Fibroblast of lung (primary cell): ENCODE measurements at regions not wholly inside any gene's neighbourhood (a gene's known extent, or its start where the extent isn't known, plus 50 kb on each side); places are given as distances from the start of the nearest gene placed in this dataset.

Source experiments
- DNase-seq, 2 donors: peaks; one replicate each; pipeline versions ENCODE4 v3.0.0 to v3.0.0-alpha.2; 2010; ENCODE audit warnings: low read depth in 2 of 2
- H2AFZ ChIP-seq: 2 replicates; pipeline ENCODE4 v1.5.1; 2012; ENCODE audit warnings: low read length, control low read depth, inconsistent platforms
- H3K27ac ChIP-seq: 2 replicates; pipeline ENCODE4 v1.5.1; 2011; ENCODE audit warnings: low read length, control low read depth; ENCODE audit not compliant: insufficient read depth
- H3K27me3 ChIP-seq: 2 replicates; pipeline ENCODE4 v1.5.1; 2011; ENCODE audit warnings: mild to moderate bottlenecking, low read length; ENCODE audit not compliant: control insufficient read depth, insufficient read depth
- H3K36me3 ChIP-seq: 2 replicates; pipeline ENCODE4 v1.5.1; 2011; ENCODE audit warnings: low read length; ENCODE audit not compliant: control insufficient read depth, insufficient read depth
- H3K4me1 ChIP-seq: 2 replicates; pipeline ENCODE4 v1.5.1; 2011; ENCODE audit warnings: low read length; ENCODE audit not compliant: control insufficient read depth, insufficient read depth; ENCODE audit errors: extremely low read depth
- H3K4me2 ChIP-seq: 2 replicates; pipeline ENCODE4 v1.5.1; 2011; ENCODE audit warnings: low read length, control low read depth; ENCODE audit not compliant: insufficient read depth; ENCODE audit errors: extremely low read depth
- H3K4me3 ChIP-seq, 4 experiments: fragments of 200-600 bp in 1 of 4; sonication (generic) in 1 of 4; replicated peaks in 1 of 4; 2 replicates each; pipeline ENCODE4 v1.5.1; 2011 to 2016; ENCODE audit warnings: low read length in 4 of 4, low read depth in 3 of 4, mild to moderate bottlenecking in 3 of 4, control low read depth in 2 of 4, inconsistent platforms in 1 of 4, mixed read lengths in 1 of 4; ENCODE audit not compliant: insufficient read depth in 1 of 4; ENCODE audit errors: control extremely low read depth in 1 of 4
- H3K79me2 ChIP-seq: 2 replicates; pipeline ENCODE4 v1.5.1; 2012; ENCODE audit warnings: mild to moderate bottlenecking, low read length, inconsistent platforms; ENCODE audit not compliant: control insufficient read depth, insufficient read depth
- H3K9ac ChIP-seq: 2 replicates; pipeline ENCODE4 v1.5.1; 2011; ENCODE audit warnings: mild to moderate bottlenecking, low read length, control low read depth; ENCODE audit not compliant: insufficient read depth
- H3K9me3 ChIP-seq: 2 replicates; pipeline ENCODE4 v1.5.1; 2012; ENCODE audit warnings: low read depth, low read length; ENCODE audit not compliant: control insufficient read depth, insufficient read depth
- H4K20me1 ChIP-seq: 2 replicates; pipeline ENCODE4 v1.5.1; 2011; ENCODE audit warnings: low read length; ENCODE audit not compliant: control insufficient read depth, insufficient read depth; ENCODE audit errors: extremely low read depth
- EZH2 ChIP-seq: IDR thresholded peaks from 2 replicates; pipeline ENCODE4 v1.5.1; 2012; ENCODE audit warnings: low read length, control low read depth, mild to moderate bottlenecking; ENCODE audit errors: missing control alignments
- TF ChIP-seq, protein P1 (sequence below), 2 donors: IDR thresholded peaks in 1 of 2; conservative IDR thresholded peaks in 1 of 2; 1 replicate in 1 of 2; 2 replicates in 1 of 2; pipeline ENCODE4 v1.5.1; 2011 to 2012; ENCODE audit warnings: low read length in 2 of 2, control low read depth in 1 of 2, inconsistent platforms in 1 of 2, low read depth in 1 of 2, mild to moderate bottlenecking in 1 of 2

DNA sequence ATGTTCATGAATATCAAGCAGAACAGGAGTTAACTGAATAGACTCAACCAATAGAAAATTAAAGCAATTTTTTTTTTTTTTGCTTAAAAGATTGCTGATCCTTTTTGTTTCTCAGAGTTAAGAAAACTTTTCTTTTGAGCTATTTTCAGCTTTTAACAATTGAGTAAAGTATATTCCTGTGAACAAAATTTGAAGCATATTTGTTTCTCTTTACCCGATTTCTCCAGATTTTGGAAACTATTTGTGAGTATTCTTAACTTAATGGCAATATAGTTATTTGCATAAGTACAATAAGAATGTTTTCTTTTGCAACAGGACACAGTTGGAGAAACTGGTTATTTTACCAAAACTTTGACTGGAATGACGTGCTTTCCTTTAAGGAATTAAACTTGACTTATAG lies 53.4 kb upstream of the C15orf39 start:
- H4K20me1 ChIP-seq = no peaks in the 10 kb centered on the region
- peaks cover 2% of the 10 kb centered on the region for H3K4me1 ChIP-seq
- peak in 1 of 2 donors; percentile 28 for DNase-seq
- TF ChIP-seq, protein P1, sequence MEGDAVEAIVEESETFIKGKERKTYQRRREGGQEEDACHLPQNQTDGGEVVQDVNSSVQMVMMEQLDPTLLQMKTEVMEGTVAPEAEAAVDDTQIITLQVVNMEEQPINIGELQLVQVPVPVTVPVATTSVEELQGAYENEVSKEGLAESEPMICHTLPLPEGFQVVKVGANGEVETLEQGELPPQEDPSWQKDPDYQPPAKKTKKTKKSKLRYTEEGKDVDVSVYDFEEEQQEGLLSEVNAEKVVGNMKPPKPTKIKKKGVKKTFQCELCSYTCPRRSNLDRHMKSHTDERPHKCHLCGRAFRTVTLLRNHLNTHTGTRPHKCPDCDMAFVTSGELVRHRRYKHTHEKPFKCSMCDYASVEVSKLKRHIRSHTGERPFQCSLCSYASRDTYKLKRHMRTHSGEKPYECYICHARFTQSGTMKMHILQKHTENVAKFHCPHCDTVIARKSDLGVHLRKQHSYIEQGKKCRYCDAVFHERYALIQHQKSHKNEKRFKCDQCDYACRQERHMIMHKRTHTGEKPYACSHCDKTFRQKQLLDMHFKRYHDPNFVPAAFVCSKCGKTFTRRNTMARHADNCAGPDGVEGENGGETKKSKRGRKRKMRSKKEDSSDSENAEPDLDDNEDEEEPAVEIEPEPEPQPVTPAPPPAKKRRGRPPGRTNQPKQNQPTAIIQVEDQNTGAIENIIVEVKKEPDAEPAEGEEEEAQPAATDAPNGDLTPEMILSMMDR (conservative IDR thresholded peaks at IDR 0.05 in 1 of 2, IDR thresholded peaks at IDR 0.05 in 1 of 2; ENCODE audit: low read depth in 1 of 2, low read length in 2 of 2) = no peak
- no peak for TF ChIP-seq EZH2
- H3K4me2 ChIP-seq = no peak overlapping the region
- H3K4me3 ChIP-seq = no peak overlapping the region
- no peaks in the 10 kb centered on the region for H3K36me3 ChIP-seq
- H3K79me2 ChIP-seq = no peaks in the 10 kb centered on the region
- H2AFZ ChIP-seq = no peak overlapping the region
- H3K9ac ChIP-seq = no peak overlapping the region
- no peaks in the 10 kb centered on the region for H3K27me3 ChIP-seq
- H3K9me3 ChIP-seq = peaks cover 2% of the 10 kb centered on the region
- no peak overlapping the region for H3K27ac ChIP-seq

- H3K27ac ChIP-seq = peak overlapping the region; percentile 23
- no peak overlapping the region for H2AFZ ChIP-seq
- DNase-seq = peak; percentile 51 to 52
- TF ChIP-seq, protein P1 (conservative IDR thresholded peaks at IDR 0.05 in 1 of 2, IDR thresholded peaks at IDR 0.05 in 1 of 2; ENCODE audit: low read depth in 1 of 2, low read length in 2 of 2) = no peak
- TF ChIP-seq EZH2 = no peak
- no peak overlapping the region for H3K9ac ChIP-seq
- no peaks in the 10 kb centered on the region for H3K79me2 ChIP-seq
- H3K4me2 ChIP-seq = no peak overlapping the region
- no peak overlapping the region for H3K4me3 ChIP-seq
- no peaks in the 10 kb centered on the region for H3K36me3 ChIP-seq
- no peaks in the 10 kb centered on the region for H3K9me3 ChIP-seq
- H4K20me1 ChIP-seq = no peaks in the 10 kb centered on the region
- H3K4me1 ChIP-seq = peaks cover 2% of the 10 kb centered on the region
- H3K27me3 ChIP-seq = no peaks in the 10 kb centered on the region
Observed at GRCh38 chr15:75149867-75150709, 51.6 kb upstream of the C15orf39 start.

- no peak overlapping the region for H3K4me2 ChIP-seq
- H4K20me1 ChIP-seq = no peaks in the 10 kb centered on the region
- DNase-seq = no peak
- no peaks in the 10 kb centered on the region for H3K9me3 ChIP-seq
- H3K4me1 ChIP-seq = peaks cover 2% of the 10 kb centered on the region
- H3K4me3 ChIP-seq = no peak overlapping the region
- H3K36me3 ChIP-seq = no peaks in the 10 kb centered on the region
- TF ChIP-seq, protein P1 (conservative IDR thresholded peaks at IDR 0.05 in 1 of 2, IDR thresholded peaks at IDR 0.05 in 1 of 2; ENCODE audit: low read depth in 1 of 2, low read length in 2 of 2) = no peak
- no peak for TF ChIP-seq EZH2
- H3K27me3 ChIP-seq = no peaks in the 10 kb centered on the region
- H2AFZ ChIP-seq = peak overlapping the region; percentile 54
- no peaks in the 10 kb centered on the region for H3K79me2 ChIP-seq
- H3K9ac ChIP-seq = no peak overlapping the region
- no peak overlapping the region for H3K27ac ChIP-seq
Observed at GRCh38 chr15:75151214-75152128, 50.2 kb upstream of the C15orf39 start.
